Skeletal muscle cell (primary cell): ENCODE measurements at regions not wholly inside any gene's neighbourhood (a gene's known extent, or its start where the extent isn't known, plus 50 kb on each side); places are given as distances from the start of the nearest gene placed in this dataset.
A peak's percentile ranks its signal among the peaks of the same experiment; 100 is the strongest.

ENCODE experiments used
- DNase-seq: peaks from one replicate; pipeline ENCODE4 v3.0.0-alpha.2; 2010; ENCODE audit warnings: low read depth
- H3K4me3 ChIP-seq: 2 replicates; pipeline ENCODE4 v1.5.1; 2011; ENCODE audit warnings: low read depth, mild to moderate bottlenecking, control low read depth, low read length, moderate library complexity

DNA sequence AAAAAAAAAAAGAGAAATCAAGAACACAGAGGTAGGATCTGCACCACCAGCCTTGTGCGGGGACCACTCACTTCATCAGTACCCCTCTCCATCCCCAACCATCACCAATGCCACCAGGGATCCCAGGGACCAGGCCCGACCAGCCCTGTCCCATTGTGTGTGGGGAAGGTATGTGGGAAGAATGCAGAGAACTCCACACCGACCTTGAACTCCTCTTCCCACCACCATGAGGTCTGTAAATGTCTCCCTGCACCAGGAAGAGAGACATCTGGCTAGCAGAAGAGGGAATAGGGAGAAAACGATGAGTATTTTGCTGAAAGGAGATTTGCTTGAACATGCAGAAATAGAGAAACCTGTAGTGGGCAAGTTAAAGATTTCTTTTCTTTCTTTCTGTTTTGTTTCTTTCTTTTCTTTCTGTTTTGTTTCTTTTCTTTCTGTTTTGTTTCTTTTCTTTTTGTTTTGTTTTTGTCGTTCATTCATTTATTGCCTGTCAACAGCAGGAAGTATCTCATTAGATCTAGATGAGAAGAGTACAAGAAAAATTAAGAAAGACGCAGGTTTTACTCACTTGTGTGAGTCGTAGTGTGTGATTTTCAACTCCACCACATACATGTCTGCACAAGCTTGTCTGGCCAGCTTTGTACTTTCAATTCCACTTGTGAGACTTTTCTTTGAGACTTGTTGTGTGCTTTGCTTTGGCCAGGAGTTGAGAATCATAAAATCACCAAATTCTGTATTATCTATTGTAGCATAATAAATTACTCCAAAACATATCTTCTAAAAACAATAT is 179.8 kb upstream of the HAAO start:
- no peak for DNase-seq
- no peak overlapping the region for H3K4me3 ChIP-seq

DNA sequence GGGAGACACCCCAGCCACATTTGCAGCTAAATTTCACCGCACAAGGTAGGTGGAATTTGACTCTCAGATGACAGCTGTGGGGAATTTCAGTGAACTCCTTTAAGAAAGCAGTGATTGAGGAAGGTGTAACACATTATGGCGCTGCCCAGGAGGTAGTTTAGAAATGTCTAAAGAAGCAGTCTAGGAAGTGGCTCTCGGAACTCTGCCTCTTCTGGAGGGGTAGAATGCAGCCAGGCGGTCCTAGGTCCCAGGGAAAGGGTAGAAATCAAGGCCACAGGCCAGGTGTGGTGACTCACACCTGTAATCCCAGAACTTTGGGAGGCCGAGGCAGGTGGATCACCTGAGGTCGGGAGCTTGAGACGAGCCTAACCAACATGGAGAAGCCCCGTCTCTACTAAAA is 179.0 kb upstream of the HAAO start:
- H3K4me3 ChIP-seq = no peak overlapping the region
- no peak for DNase-seq

DNA sequence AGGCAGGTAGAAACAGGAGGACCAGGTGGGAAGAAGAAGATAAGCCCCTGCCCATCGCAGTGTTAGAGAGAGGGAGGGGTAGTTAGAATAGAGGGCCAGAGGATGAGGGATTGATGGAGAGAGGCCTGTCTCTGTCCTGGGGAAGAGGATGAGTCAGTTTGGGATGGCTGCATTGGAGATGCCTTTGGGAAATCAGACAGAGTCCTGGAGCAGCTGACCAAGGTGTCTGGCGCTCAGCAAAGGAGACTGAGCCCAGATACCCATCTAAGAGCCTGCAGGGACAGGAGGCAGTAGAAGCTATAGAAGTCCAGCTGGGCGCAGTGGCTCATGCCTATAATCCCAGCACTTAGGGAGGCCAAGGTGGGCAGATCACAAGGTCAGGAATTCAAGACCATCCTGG is 177.8 kb upstream of the HAAO start:
- H3K4me3 ChIP-seq = no peak overlapping the region

DNA sequence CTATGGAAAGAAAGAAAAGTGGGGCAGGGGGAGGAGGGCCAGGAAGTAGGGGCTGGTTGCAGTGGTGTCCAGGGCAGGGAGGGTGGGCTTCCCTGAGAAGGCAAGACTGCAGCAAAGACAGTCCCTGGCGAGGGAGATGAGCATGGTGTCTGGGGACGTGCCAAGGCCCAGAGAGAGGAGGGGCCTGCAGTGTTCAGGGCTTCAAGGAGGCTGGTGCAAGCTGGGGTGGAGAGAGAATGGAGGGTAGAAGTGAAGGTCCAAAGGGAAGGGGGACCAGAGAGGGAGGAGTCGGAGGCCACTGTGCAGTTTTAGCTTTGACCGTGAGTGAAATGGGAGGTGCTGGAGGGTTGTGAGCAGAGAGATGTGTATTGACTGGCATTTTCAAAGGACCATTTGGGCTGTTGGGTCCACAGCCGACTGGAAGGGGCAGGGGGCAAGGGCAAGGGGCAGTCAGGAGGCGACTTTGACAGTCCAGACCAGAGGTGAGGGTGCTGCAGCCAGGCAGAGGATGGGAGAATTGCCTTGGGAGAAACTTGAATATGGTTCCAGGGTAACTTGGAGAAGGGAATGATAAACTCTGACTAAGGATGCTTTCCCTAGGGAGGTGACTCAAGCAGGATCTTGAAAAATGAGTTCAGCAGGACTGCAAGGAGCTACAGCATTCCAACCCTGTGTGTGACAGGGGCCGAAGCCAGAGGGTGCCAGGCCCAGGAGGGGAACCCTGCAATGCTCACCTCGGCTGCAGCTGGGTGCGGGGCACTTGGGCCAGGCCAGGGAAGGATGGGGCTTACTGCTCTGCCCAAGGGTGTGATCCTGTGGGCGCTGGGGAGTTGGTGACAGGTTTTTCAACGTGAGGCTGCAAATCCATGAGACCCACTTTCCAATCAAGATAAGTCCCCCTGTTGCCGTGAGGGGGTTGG is 177.1 kb upstream of the HAAO start:
- peak; percentile 92 for DNase-seq
- no peak overlapping the region for H3K4me3 ChIP-seq

More for the DNA sequence above, 177.8 kb upstream of the HAAO start:
- DNase-seq = no peak

DNA sequence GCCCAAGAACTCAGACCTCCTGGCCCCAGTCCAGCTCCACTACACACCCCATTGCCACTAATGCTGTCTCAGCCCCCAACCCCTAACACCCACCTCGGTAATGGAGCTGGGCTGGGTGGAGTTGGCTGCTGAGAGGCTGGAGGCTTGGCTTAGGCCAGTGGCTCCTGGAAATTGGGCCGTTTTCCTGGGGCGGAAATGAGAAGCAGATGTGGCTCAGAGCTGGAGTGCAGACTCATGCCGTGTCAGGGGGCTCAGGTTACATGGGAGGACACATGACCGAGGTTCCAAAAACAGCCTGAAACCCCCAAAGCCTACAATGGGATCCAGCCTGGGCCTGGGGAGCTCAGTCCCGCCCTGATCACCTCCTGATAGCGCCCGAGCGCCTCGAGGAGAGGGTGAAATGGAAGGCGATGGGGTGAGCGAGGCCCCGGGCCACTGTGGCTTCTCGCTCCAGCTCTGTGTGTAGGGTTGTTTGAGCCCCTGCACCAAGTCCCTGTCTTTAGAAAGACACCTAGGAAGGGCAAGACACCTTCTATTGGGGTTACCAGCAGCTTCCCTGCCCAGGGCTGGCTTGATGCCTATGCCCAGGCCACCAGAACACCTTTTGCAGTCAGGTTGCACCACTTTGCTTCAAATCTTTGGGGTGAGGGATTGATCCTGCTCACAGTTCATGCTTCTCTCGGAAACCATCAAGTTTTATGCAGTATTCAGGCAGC is 175.7 kb upstream of the HAAO start:
- no peak overlapping the region for H3K4me3 ChIP-seq
- DNase-seq = peak; percentile 84

DNA sequence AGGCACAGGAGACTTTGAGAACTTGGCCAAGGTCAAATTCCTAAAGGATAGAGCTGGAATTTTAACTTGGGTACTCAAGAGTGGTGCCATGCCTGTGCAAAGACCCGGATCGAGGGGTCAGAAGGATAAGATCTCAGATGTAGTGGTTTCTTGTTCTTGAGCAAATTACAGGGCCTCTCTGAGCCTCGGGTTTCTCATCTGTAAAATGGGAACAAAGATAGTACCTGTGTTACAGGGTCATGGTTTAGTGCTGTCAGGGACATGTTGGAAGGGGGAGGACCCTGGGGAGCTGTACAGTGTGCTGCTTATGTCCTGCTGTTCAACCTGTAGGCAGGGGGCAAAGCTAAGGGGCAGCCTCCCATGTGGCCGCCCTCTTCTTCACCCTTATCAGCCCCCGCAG is 173.5 kb upstream of the HAAO start:
- H3K4me3 ChIP-seq = no peak overlapping the region

DNA sequence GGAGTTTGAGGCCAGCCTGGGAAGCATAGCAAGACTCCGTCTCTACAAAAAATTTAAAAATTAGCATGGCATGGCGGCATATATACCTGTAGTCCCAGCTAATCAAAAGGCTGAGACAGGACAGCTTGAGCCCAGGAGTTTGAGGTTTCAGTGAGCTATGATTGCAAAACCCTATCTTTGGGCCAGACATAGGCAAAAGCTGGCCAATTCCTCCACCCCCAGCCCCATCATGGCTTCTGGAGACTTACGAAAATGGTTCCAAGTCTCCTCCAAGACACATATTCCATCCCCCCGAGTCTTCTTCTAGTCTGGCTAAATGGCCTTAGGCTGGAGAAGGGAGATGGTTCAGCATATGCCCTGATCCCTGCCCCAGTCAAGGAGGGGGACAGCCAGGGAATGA is 172.8 kb upstream of the HAAO start:
- H3K4me3 ChIP-seq = no peak overlapping the region
- no peak for DNase-seq

More for the DNA sequence above, 173.5 kb upstream of the HAAO start:
- no peak for DNase-seq

DNA sequence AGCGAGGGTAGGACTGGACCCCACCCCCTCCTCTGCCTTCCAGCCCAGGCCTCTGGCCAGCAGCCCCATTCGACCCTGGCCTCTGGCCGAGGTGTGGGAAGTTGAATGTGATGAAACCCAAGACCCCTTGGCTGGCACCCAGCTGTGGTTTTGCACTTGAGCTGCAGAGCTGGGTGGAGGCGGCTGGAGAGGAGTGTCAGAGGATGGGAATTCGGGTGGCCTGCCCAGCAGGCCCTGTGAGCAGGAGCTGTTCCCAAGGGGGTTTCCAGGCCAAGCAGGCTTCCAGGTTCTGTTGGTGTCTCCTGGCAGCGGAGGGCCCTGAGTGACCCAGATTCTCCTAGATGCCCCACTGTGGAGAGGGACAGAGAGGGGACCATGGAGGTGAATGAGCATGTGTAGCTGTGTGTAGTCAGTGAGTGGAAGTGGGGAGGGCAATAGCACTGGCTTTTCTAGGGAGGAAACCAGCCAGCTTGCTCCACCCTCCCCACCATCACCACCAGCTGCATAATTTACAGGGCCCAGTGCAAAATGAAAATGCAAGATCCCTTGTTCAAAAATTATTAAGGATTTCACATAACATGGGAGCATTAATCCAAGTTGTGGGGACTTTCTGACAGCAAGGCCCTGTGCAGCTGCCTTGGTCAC is 172.2 kb upstream of the HAAO start:
- DNase-seq = peak; percentile 94
- H3K4me3 ChIP-seq = no peak overlapping the region

DNA sequence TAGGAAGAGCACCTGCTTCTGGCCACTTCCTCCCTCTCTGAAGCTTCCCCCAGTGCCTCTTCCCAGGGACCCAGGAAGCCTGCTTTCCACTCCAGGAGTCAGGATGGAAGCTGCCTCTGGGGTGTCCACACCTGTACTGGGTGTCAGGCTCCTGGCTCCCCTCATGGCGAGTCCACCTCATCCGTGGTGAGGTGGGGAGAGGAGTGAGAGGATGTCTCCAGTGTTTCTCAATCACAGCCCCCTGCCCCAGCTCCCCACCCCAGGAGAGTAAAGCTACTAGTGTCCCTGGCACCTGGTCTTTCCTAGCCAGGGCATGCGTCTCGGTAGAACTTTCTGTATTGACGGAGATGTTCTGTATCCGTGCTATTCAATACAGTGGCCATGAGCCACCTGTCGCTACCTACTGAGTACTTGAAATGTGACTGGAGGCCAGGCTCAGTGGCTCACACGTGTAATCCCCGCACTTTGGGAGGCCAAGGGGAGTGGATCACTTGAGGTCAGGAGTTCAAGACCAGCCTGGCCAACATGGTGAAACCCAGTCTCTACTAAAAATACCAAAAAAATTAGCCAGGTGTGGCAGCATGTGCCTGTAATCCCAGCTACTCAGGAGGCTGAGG is 171.2 kb upstream of the HAAO start:
- DNase-seq = no peak
- no peak overlapping the region for H3K4me3 ChIP-seq

DNA sequence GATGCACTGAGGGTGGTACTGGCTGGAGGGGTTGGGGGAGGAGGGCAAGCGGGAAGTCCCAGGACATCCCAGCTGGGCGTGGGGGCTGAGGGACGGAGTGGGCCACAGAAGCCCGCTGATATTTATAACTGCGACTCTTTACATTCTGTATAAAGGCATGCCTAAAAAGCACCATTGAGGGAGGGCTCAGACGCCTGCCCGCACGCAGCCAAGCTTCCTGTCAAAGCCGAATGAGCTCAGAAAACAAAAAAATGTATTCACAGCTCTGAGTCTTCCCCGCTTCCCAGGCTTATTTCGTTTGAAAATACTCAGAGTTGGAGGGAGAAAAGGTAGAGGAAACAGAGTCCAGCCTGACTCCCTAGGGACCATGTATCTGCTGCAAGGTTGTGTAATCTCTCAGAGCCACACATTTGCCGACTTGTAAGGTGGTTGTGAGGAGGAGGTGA is 170.1 kb upstream of the HAAO start:
- DNase-seq = no peak
- no peak overlapping the region for H3K4me3 ChIP-seq

DNA sequence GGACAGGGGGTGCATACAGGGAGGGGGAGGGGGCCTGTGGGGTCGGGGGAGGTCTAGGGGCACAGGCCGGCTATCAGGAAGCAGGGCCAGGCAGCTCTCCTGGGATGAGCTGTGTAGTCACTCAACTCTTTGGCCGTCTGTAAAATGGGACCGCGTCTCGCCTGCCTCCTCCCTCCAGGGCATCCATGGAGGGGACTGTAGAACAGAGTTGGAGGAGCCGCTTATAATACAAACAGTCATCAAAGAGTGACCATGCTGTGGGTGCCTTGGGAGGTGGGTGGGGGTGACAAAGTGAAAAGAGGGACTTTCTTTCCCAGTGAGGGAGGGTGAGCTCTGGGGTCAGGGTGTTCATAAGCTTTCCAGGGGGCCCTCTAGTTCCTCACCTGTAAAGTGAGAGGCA is 169.6 kb upstream of the HAAO start:
- H3K4me3 ChIP-seq = no peak overlapping the region
- DNase-seq = no peak

DNA sequence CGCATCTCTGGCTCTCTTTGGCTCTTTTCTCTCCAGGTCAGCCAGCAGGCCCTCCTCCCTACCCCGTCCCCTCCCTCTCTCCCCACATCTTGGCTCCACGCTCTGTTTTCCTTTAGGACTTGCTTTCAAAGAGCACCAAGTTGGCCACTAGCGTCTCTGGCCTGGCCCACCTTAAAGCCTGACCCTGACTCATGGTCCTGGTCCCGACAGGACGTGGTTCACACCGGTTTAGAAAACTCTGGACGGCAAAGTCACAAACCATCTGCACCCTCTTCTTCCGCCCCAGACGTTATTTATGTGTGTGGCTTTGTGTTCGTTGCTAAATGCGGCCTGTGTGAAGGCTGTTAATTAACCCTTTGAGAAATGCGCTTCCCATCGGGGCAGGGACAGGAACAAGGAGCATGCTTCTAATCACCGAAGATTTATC is 169.0 kb upstream of the HAAO start:
- DNase-seq = no peak
- H3K4me3 ChIP-seq = no peak overlapping the region

DNA sequence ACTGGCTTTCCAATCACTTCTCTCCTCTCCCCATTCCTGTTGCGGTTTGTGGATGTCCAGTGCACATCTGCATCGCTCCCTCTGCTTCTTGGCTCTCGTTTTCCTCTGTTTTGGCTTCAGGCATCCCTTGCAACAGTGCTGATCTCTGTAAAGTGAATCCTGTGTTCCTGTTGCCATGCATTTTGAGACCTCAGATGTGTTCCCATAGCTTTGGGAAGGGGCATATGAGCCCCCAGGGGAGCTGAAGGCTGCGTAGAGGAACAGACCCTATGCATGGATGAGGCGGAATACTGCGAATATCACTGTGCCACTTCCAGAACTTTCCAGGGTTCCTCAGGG is 168.4 kb upstream of the HAAO start:
- DNase-seq = no peak
- H3K4me3 ChIP-seq = no peak overlapping the region

DNA sequence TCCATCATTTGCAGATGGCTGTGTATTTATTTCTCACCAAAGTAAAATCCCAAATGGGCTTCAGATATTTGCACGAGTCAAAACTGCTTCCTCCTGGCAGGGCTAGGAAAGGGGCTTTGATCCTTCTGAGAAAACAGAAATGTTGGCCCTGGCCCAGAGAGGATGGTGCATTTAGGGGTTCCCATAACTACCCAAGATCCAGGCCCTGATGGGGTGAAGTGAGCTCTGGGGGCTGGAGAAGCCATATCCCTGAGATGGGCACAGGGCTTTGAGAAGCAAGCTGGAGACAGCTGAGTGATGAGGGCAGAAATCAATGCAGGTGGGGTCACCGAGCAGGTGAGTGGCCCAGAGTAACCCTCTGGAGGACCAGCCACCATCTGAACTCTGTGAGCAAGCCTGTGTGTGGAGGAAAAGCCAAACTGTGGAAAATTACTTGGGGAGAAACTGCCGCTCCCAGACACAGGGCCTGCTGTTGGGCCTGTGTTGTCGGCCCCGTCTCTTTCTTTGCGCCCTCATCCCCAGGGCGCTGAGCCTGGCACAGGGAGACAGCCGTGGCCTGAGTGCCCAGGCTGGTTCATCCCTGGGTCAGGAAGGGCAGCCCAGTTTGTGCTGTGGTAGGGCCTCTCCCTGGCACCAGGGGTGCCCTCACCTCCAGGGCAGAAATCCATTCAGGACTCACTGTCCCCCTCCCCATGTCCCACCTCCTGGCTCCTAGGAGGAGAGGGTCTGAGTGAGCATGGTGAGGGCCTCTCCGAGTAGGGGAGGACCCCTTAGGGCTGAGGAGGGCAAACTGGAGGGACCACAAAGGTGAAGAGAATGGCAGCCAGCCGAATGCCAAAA is 167.8 kb upstream of the HAAO start:
- DNase-seq = no peak
- H3K4me3 ChIP-seq = no peak overlapping the region

DNA sequence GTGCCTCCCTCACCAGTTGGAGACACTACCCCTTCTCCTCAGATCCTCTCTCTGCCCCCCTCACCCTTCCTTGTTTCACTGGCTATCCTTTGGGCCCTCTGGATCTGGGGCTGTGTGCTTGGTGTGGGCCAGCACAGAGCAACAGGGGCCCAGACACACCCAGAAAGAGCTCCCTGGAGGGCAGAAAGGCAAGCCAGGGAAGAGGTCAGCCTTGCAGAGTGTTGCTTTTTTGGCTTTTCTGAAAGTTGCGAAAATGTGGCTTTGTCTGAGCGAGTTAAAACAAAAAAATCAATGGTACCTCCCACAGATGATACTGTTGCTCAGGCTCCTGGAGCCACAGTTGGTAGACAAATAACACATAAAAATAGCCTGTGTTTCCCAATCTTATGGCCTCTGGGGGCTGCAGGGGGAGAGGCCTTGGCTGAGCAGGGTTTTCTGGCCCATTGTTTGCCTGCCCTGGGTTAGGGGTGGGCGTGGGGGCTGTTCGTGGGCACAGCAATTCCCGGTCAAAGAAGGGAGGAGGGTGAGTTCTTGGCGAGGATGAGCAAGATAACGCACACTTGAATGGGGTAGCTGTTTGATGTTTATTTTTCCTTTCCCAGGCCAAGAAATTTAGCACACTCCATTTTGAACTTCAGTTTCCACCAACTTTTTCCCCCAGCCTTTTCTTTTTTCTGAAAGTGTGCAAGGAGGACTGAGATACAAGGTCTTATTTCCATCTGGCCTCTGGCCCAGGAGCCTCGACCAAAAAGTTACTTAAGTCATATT is 167.0 kb upstream of the HAAO start:
- H3K4me3 ChIP-seq = no peak overlapping the region
- peak; percentile 89 for DNase-seq

DNA sequence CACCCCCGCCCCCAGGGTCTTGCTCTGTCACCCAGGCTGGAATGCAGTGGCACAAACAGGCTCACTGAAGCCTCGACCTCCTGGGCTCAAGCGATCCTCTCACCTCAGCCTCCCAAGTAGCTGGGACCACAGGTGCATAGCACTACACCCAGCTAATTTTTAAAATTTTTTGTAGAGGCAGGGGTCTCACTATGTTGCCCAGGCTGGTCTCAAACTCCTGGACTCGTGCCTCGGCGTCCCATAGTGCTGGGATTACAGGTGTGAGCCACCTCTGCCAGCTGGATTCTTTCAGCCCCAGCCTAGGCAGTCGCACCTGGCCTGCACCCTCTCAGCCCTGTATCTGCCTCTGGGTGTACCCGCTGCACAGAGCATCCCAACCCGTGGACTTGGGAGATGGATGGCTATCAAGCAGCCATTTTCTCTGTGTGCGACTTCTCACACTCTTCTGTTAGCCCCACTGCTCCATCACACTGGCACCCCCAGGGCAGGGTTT is 166.4 kb upstream of the HAAO start:
- H3K4me3 ChIP-seq = no peak overlapping the region
- no peak for DNase-seq

DNA sequence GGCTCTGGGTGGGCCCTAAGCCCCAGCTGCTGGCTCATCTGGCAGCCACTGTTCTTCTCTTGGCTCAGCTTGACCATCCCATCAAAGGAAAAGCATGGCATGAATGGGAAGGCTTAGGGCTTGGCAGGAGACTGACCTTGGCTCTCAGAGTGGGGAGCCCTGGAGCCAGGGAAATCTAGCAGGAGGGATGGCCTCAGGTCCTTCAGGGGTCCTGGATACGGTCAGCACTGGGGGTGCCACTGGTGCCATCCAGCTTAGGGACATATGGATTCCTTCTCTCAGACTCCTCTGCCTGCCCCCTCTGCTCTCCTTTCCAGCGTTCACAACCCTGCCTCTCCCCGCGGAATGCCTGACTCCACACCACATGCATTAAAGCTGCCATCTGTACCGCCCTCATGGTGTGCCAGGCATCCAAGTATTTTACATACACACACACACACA is 165.5 kb upstream of the HAAO start:
- no peak for DNase-seq
- no peak overlapping the region for H3K4me3 ChIP-seq
